Endodermal cell (in vitro differentiated cells): ENCODE measurements at regions not wholly inside any gene's neighbourhood (a gene's known extent, or its start where the extent isn't known, plus 50 kb on each side); places are given as distances from the start of the nearest gene placed in this dataset.

ENCODE experiments used
- DNase-seq: peaks from one replicate; pipeline ENCODE4 v3.0.0-alpha.2; 2017
- H3K27ac ChIP-seq: 2 replicates; pipeline ENCODE4 v1.5.1; 2013; ENCODE audit warnings: mild to moderate bottlenecking, low read depth, low read length, moderate library complexity
- H3K27me3 ChIP-seq: 2 replicates; pipeline ENCODE4 v1.6.1; 2013; ENCODE audit warnings: mild to moderate bottlenecking, low read length, moderate library complexity; ENCODE audit not compliant: insufficient read depth, control insufficient read depth, poor library complexity, severe bottlenecking
- H3K36me3 ChIP-seq: 2 replicates; pipeline ENCODE4 v1.7.0; 2013; ENCODE audit warnings: mild to moderate bottlenecking, low read length, moderate library complexity; ENCODE audit not compliant: control insufficient read depth, insufficient read depth
- H3K4me1 ChIP-seq: one replicate; pipeline ENCODE4 v1.7.0; 2013; ENCODE audit warnings: low read length; ENCODE audit not compliant: control insufficient read depth, insufficient read depth
- H3K4me3 ChIP-seq: 2 replicates; pipeline ENCODE4 v1.5.1; 2013; ENCODE audit warnings: mild to moderate bottlenecking, low read length, moderate library complexity
- H3K9ac ChIP-seq: 2 replicates; pipeline ENCODE4 v1.6.1; 2013; ENCODE audit warnings: mild to moderate bottlenecking, low read length, moderate library complexity; ENCODE audit not compliant: poor library complexity, severe bottlenecking; ENCODE audit errors: extremely low read depth
- H3K9me3 ChIP-seq: 2 replicates; pipeline ENCODE4 v1.6.1; 2013; ENCODE audit warnings: mild to moderate bottlenecking, low read length, moderate library complexity; ENCODE audit not compliant: control insufficient read depth
- H3K27ac Mint-ChIP-seq: 2 replicates; pipeline ENCODE4 v1.8.0; 2020; ENCODE audit warnings: mixed read lengths
- H3K27me3 Mint-ChIP-seq: 2 replicates; pipeline ENCODE4 v1.8.0; 2021; ENCODE audit warnings: mild to moderate bottlenecking, mixed read lengths; ENCODE audit not compliant: insufficient read depth
- H3K36me3 Mint-ChIP-seq: 2 replicates; pipeline ENCODE4 v1.8.0; 2020; ENCODE audit warnings: low read depth, mixed read lengths
- H3K4me1 Mint-ChIP-seq: 2 replicates; pipeline ENCODE4 v1.8.0; 2020; ENCODE audit warnings: mixed read lengths
- H3K4me3 Mint-ChIP-seq: 2 replicates; pipeline ENCODE4 v1.8.0; 2020; ENCODE audit warnings: mild to moderate bottlenecking, moderate library complexity, mixed read lengths
- H3K9me3 Mint-ChIP-seq: 2 replicates; pipeline ENCODE4 v1.8.0; 2020; ENCODE audit warnings: mild to moderate bottlenecking, mixed read lengths
- WGBS, 2 experiments: methylation state at CpG; one replicate each; pipeline versions ENCODE4 v1.1.5 to v1.1.7; 2013; ENCODE audit warnings: missing lambda C conversion rate in 2 of 2, mixed read lengths in 1 of 2; ENCODE audit not compliant: insufficient coverage in 1 of 2, insufficient read length in 1 of 2; 5-methylcytosine and 5-hydroxymethylcytosine counted together
- TF ChIP-seq, protein P1 (sequence below): fragments of 200-600 bp; sonication (generic); conservative IDR thresholded peaks from 2 replicates; pipeline ENCODE4 v1.5.0; 2021; ENCODE audit warnings: antibody characterized with exemption, mild to moderate bottlenecking

DNA sequence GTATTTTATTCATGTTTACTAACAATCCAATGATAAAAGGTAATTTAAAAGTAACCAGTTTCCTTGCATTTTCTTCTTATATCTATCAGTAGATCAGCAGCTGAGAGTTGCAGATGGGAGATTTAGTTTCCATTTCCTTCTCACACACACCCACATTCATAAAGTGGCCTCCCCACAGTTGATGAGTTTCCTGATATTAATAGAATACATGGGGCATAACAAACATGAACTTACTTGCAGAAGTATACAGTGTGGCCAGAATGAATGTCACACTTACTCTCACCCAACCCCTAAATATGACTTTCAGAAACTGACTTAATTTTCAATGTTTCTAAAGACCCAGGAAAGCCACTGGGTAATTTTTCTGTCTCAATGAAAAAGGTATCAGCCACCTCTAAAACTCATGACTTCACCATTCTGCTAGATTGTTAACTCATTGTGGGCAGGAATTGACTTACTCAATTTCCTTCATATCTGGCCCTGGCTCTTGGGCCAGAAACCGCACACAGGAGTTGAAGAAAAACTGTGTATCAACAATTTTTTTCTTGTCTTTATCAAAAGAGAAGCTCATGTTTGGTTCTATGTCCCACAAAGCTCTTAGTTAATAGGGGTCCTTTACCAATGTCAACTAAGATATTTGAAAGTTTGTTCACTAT lies 63.5 kb upstream of the OSMR start:
- Mint-ChIP-seq H3K4me3 (no peak overlapping the region), H3K4me1 (no peaks in the 10 kb centered on the region), H3K36me3 (no peaks in the 10 kb centered on the region), H3K27ac (no peak overlapping the region), H3K9me3 (peaks cover 13% of the 10 kb centered on the region), H3K27me3 (peaks cover 2% of the 10 kb centered on the region)
- no peak for DNase-seq
- 87% methylated on average over 1 of the region's 1 CpG; no CpG with 5 or more reads in 1 of the 2 experiments for WGBS, 2 experiments
- TF ChIP-seq, protein P1, sequence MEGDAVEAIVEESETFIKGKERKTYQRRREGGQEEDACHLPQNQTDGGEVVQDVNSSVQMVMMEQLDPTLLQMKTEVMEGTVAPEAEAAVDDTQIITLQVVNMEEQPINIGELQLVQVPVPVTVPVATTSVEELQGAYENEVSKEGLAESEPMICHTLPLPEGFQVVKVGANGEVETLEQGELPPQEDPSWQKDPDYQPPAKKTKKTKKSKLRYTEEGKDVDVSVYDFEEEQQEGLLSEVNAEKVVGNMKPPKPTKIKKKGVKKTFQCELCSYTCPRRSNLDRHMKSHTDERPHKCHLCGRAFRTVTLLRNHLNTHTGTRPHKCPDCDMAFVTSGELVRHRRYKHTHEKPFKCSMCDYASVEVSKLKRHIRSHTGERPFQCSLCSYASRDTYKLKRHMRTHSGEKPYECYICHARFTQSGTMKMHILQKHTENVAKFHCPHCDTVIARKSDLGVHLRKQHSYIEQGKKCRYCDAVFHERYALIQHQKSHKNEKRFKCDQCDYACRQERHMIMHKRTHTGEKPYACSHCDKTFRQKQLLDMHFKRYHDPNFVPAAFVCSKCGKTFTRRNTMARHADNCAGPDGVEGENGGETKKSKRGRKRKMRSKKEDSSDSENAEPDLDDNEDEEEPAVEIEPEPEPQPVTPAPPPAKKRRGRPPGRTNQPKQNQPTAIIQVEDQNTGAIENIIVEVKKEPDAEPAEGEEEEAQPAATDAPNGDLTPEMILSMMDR = no peak
- Histone ChIP-seq H3K4me1 (no peaks in the 10 kb centered on the region), H3K27me3 (no peaks in the 10 kb centered on the region), H3K9me3 (peaks cover 11% of the 10 kb centered on the region), H3K9ac (no peak overlapping the region), H3K36me3 (no peaks in the 10 kb centered on the region), H3K27ac (no peak overlapping the region), H3K4me3 (no peak overlapping the region)

DNA sequence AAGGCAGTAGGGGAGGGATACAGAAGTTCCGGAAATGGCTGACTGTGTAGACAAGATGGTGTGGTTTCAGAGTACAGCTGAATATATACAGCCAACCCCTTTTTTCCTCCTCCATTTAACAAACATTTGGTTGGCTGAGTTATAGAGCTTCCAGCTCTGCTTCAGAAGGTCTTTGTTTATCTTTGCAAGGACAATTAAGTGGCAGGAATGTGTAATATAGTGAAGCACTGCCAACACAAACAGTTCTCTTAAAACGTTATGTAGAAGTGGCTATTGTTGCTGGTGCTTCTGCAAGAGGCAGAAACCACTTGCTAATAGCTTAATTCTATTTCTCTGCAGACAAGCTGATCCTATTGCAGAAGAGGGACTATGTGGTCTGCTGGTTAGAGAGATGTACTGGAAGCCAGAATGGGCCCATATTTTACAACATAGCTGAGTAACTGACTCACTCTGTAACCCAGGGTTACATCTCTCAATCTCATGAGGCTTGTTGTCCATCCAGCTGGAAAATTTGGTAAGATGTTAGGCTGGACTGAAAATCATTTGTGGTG lies 62.7 kb upstream of the OSMR start:
- Histone ChIP-seq H3K27ac (no peak overlapping the region), H3K4me3 (no peak overlapping the region), H3K9me3 (peaks cover 11% of the 10 kb centered on the region), H3K27me3 (no peaks in the 10 kb centered on the region), H3K36me3 (no peaks in the 10 kb centered on the region), H3K9ac (no peak overlapping the region), H3K4me1 (no peaks in the 10 kb centered on the region)
- Mint-ChIP-seq H3K27ac (no peak overlapping the region), H3K27me3 (peaks cover 2% of the 10 kb centered on the region), H3K4me3 (no peak overlapping the region), H3K36me3 (no peaks in the 10 kb centered on the region), H3K9me3 (peaks cover 14% of the 10 kb centered on the region), H3K4me1 (no peaks in the 10 kb centered on the region)
- TF ChIP-seq, protein P1 = no peak
- 57 to 80% methylated on average over 1 of the region's 2 CpGs for WGBS, 2 experiments
- DNase-seq = no peak

DNA sequence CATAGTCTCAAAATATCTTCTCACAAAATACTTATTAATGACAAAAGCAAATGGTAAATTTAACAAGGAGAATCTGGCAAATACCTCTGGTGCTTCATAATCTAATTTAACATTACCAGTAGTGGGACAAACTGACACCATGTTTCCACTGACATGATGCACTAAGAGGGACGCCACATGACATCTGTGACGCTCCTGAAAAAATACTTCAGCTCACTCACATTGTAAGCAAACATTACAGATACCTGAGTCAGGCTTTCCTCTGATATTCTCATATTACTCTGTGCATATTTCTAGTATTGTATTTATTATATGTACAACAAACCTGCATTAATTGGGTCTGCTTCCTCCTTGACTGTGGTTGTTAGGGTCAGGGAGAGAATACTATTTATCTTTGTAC lies 56.7 kb upstream of the OSMR start:
- H3K4me1 Mint-ChIP-seq = no peaks in the 10 kb centered on the region
- Histone ChIP-seq H3K4me3 (no peak overlapping the region), H3K9me3 (peaks cover 11% of the 10 kb centered on the region), H3K36me3 (no peaks in the 10 kb centered on the region), H3K27me3 (peaks cover 13% of the 10 kb centered on the region), H3K4me1 (no peaks in the 10 kb centered on the region), H3K27ac (no peak overlapping the region), H3K9ac (no peak overlapping the region)
- H3K9me3 Mint-ChIP-seq = peaks cover 10% of the 10 kb centered on the region
- H3K27me3 Mint-ChIP-seq = peaks cover 8% of the 10 kb centered on the region
- H3K36me3 Mint-ChIP-seq = no peaks in the 10 kb centered on the region
- no peak overlapping the region for H3K4me3 Mint-ChIP-seq
- TF ChIP-seq, protein P1 = no peak
- WGBS, 2 experiments = 94 to 100% methylated on average over 1 to 2 of the region's 2 CpGs
- DNase-seq = no peak
- H3K27ac Mint-ChIP-seq = no peak overlapping the region
